GM21717 (cell line): ENCODE measurements at regions not wholly inside any gene's neighbourhood (a gene's known extent, or its start where the extent isn't known, plus 50 kb on each side); places are given as distances from the start of the nearest gene placed in this dataset.
"Not testable (repeated sequence)": the region's sequence is repeated elsewhere in the genome, so short reads cannot be mapped to it uniquely, and the experiment has no call there.

Experiments
- ATAC-seq: cut with Tn5 transposase; IDR thresholded peaks from one replicate; pipeline ENCODE4 v1.9.1; 2021; ENCODE audit warnings: mild to moderate bottlenecking, moderate library complexity; ENCODE audit not compliant: unreplicated experiment

DNA sequence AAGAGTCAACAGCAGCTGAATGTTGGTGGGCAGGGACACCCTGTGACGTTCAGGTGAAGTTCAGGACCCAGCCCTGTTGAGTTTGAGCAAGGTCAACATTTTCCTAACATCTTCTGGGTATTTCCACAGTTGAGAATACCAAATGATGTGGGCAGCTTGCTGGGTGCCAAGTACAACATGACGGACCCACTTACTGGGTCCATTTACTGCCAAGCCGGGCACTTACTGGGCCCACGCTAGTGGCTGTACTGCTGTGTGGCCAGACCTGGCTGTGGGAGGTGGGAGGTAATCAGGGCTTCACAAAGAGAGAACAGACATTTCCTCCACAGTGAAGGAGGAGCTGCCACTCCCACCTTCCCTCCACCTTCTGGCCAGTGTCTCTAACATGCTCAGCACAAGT is 99.2 kb downstream of the PSMG1 start:
- no peak for ATAC-seq

DNA sequence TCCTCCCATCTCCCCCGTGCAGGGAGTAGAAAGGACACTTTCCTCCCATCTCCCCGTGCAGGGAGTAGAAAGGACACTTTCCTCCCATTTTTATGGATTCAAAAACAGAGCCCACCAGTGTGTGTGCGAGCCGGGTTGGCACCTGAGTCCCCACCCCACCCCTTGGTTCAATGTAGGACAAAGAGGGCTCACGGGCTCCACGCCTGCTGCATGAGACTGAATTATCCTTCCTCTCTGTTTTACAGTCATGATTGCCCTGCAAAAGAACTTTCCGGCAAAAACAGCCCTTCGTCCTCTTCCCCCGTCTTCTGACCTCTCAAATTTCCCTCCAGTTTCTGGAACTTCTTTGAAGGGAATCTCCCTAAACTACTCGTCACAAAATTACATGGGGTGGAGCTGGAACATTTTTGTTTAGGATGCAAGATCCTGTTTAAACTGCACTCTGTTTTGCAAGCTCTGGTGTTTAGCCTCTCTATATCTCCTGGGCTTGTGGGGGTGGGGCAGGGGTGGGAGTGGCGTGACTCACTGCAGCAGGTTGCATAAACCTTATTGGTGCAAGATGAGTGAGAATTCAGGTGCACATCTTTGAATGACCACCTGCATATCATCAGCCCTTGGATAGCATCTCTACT is 99.8 kb downstream of the PSMG1 start:
- ATAC-seq = no peak

DNA sequence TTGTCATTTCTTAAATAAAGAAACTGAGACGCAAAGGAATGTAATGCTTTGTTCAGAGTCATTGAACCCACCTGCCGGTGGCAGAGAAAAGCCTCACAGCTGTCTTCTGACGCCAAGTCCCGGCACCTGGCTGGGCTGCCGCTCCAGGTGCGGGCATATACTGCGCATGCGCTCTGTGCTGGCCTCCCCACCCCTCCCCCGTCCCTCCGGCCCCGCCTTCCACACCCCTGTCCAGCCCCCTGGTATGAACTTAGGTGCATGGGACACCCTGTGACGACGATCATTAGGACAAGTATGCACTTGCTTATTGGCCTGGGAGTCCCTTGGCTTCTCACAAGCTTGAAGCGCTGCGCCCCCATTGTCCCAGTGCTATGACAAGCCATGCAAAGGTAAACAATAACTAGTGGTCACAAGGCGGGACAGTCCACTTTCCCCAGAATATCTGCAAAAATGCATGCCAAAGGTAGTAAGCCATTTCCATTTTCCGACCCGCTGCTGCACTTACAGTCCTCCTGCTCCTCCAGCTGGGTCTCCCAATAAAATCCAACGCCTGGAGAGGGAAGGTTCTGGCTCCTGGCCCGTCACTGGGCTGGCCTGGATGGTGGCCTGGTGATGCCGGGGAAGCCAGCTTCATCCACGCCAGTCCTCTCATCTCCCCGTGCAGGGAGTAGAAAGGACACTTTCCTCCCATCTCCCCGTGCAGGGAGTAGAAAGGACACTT is 100.4 kb downstream of the PSMG1 start:
- no peak for ATAC-seq

DNA sequence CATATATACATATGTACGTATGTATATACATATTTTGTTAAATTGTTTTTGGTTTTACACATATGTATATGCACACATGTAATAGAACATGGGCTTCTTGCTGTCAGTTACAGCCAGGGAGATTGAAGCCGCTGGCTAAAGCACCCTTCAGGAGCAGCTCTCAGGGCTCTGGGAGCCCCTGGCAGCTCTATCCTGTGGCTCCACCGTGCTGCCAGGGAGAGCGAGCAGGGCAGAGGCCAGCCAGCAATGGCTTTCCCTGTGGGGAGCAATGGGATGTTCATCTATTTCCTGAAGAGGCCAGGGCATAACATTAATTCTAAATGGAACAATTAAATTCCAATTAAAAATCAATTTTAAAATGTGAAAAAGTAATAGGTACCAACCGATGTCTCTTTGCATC is 102.9 kb downstream of the PSMG1 start:
- no peak for ATAC-seq

DNA sequence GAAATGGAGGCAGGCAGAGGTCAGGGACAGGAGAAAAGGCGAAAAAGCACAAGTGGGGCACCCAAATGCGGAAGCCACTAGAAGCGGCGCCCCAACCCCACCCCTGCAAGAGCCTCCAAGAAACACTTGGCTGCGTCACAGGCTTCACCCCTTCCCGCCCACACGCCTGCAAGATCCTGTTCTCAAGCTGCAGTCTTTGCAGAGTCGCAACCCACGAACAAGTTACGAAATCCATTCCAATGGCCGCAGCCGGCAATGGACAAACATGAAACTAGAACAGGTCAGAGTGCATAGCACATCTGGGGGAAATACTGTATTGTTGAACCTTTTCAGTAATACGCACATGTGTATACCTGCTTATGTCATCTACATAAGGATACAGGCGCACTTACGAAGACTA is 103.6 kb downstream of the PSMG1 start:
- ATAC-seq = no peak

DNA sequence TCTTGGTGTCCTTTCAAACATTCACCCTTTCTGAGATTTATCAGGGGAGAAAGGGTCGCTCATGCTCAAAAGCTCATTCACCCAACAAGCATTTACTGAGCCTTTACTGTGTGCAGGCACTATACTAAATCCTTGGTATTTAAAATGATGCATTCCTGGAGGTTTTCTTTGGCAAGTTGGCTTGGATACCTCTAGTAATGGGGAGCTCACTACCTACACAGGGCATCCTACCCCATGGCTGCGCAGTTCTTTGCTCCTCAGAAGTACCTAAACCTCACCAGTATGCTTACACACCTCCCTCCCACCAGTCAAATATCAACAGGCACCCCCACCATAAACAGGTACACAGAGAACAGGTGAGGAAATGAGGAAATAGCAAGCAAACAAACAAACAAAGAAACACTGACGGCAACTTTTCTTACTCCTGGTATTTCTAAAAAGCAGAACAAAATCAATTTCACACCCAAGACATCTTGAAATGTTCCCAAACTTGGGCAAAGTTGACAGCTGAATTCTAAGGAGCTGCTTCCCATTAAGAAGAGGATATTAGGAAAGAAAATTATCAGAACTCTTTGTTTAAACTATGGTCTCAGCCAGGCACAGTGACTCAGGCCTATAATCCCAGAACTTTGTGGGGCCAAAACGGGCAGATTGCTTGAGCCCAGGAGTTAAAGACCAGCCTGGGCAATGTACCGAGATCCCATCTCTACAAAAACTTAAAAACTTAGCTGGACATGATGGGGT is 104.8 kb downstream of the PSMG1 start:
- no peak for ATAC-seq

DNA sequence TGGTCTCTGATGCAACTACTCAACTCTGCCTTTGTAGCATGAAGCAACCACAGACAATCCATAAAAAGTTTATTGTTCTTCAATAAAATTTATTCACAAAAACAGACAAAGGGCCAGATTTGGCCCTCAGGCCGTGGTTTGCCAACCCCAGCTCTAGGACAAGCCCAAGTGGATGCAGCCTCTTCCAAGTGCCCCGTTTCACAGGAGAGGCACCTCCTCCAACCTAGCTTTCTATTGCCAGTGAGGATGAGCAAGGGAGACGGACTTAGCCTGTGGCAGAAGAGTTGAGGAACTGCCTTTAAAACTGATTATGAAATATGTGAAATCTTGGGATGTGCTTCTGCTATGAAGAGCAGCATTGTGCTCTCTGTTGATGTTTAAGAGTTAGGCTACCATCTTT is 105.4 kb downstream of the PSMG1 start:
- ATAC-seq = no peak

DNA sequence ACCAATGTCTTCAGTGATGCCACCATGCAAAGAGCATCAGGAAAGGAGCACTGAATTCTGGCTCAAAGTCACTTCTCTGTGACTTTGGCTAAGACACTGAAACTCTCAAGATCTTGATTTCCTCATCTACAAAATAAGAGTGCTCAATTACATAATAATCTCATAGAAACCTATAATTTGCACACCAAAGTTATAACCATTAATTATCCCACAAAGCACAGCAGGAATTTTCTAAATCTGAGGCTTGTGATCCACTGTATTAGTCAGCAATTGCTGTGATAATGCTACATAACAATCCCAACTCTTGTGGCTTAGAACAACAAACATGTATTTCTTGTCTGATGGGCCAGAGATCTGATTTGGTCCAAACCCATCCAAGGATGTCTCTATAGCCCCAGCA is 108.7 kb downstream of the PSMG1 start:
- ATAC-seq = no peak

DNA sequence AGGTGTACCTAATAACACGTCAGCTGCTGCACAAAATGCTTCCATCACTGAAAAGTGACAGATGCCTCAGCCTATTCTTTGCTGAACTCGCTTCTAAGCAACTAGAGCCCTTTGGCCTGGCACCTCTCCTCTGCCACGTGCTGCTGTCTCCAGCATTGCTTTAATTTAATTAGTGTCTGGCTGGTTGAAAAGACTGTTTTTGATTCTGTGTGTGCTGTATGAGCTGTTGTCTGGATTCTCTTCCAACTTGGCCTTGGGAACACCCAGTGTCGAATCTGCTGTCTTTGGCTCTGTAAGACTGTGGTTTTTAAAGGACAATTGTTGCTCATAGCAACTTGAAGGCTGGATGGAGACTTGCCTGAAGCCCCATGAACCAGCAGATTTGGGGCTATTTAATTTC is 109.5 kb downstream of the PSMG1 start:
- ATAC-seq = no peak

DNA sequence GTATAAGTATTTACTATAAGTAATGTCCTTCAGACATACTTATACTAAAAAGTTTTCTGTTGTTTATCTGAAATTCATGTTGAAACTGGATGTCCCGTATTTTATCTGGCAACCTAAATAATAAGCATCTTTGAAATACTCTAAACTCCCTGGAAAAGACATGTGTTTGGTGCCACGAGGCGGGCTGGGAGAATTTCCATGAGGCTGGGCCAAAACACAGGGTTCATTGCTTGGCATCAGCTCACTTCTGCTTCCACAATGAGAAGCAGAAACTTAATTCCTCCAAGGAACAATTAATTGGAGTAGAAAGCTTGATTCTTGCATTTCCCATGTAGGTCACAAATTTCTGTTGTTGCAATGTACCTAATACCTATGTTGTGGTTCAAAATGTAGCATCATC is 110.2 kb downstream of the PSMG1 start:
- no peak for ATAC-seq

DNA sequence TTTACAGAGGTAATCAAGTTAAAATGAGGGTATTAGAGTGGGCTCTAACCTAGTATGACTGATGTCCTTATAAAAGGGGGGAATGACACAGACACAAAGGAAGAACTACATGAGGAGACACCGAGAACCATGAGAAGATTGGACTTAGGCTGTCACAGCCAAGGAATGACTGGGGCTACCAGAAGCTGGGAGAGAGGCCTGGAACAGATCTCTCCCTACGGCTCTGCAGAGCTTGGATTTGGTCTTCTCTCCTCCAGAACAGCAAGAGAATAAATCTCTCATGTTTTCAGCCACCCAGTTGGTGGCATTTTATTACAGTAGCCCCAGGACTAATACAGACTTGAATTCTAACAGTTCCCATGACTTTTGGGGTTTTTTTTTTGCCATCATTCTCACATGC is 110.8 kb downstream of the PSMG1 start:
- no peak for ATAC-seq

DNA sequence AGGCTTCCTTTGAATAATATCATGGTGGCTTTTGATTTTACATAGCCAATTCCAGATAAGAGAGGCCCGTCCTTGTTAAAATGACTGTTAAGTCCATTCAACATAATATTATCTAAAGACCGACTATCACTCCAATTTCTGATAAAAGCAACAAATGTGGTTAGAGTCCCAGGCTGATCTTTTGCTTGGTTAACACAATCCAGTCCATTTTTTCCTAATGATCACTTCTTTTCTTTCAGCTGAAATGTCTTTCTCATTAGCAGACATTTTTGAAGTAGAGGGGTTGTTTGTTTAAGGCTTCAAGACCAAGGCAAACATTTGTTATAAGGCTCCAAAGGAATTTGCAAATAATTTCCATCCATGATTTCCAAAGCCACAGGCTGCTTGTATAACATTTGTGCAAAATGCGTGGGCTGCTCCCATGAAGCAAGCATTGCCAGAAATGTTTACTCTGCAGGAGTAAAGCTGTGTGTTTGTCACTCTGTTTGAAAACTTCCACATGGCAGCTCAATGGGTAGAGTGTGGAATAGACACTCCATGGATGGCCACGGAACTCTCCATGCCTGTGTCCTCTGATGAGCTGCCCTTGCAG is 111.5 kb downstream of the PSMG1 start:
- ATAC-seq = no peak

DNA sequence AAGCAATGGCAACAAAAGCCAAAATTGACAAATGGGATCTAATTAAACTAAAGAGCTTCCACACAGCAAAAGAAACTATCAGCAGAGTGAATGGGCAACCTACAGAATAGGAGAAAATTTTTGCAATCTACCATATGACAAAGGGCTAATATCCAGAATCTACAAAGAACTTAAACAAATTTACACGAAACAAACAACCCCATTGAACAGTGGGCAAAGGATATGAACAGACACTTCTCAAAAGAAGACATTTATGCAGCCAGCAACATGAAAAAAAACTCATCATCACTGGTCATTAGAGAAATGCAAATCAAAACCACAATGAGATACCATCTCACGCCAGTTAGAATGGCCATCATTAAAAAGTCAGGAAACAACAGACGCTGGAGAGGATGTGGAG is 113.4 kb downstream of the PSMG1 start:
- ATAC-seq = not testable (repeated sequence)

DNA sequence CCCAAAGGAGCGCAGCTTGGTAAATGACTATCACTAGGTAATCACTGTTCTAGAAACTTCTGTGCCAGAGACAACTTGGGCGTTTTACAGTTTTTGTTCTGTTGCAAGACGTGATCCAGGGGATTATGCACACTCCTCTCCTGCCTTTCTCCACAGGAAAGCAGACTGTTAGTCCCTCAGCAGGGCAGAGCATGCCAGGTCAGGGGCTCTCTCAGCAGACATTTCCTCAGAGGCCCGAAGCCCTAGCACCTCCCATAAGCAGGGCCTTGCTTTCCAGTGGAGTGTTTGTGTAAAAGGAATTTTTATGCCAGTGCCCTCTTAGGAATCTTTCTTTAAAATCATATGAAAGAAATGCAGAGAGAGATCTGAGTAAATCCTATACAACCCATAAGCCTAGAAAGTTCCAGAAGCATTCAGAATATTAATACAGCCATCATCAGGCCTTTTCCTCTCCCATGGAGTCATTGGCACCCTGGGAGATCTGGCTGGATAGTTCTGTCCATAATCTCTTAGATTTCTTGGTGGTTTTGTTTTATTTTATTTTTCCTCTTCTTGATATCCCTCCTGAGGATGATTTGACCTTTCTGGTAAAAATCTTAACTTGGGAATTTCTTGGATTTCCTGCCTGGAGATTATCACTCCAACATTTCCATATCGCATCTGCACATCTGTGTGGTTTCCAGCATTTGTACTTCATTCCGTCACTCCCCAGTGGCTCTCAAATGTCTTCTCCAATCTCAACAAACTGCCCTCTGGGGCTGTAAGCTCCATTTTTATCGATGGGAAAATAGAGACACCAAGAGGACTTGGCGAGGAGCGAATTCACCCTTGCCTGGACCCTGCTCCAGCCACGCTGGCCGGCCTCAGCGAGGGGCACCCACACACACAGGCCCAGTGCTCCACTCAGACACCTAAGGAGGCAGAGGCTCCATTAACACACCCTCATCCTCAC is 116.1 kb downstream of the PSMG1 start:
- no peak for ATAC-seq

DNA sequence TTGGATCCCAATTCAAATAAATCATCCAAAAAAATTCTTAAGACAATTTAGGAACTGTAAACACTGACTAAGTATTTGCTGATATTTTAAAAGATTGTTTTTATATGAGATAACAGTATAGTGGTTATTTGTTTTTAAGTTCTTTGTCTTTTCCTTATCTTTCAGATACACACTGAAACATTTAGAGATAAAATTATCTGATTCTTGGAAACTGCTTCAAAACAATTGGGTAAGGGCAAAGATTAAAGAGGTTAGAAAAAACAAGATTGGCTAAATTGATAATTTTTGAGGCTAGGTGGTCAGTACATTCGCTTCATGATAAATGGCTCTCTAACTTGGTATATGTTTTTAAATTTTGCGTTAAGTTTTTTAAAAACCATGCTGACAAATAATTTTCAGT is 117.3 kb downstream of the PSMG1 start:
- ATAC-seq = no peak

DNA sequence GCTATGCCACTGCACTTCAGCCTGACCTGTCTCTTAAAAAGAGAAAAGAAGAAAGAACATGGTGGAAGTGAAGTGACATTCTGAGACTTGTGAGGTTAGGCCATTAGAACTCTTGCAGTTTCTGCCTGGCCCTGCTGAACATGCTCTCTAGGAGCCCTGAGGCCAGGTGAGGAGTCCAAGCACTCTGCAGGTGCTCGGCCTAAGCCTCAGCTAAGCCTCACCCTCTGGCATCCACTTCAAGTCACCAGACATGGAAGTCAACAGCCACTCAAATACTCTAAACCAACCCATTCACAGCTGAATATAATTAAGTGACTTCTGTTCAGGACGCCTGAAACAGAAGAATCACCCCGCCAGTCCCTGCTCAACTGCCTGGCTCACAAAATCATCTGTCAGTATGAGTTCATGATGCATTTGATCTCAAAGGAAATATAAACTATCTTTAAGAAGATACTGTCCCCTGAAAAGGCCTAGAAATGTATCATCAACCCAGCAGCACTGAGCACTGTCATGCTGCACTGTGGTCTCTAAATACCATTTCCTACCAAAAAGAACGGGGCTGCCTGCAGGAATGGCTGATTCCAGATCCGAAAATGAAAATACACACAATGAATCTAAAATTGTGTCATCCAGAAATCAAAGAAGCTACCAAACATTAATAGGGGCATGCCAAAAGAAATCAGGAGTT is 118.8 kb downstream of the PSMG1 start:
- ATAC-seq = no peak

DNA sequence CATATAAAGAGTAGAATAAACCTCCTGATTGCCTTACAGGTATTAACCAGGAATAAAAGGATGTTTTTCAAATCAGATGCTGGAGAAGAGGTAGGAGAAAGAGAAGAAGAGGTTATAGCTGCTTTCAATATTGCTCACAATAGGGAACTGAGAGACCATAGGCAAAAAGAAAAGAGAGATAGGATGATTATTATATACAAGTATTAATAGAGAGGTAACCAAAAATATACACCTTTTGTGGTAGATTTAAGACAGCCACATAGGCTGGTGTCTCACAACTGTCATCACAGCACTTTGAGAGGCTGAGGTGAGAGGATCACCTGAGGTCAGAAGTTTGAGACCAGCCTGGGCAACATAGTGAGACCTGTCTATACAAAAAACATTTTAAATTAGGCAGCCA is 119.7 kb downstream of the PSMG1 start:
- ATAC-seq = no peak

DNA sequence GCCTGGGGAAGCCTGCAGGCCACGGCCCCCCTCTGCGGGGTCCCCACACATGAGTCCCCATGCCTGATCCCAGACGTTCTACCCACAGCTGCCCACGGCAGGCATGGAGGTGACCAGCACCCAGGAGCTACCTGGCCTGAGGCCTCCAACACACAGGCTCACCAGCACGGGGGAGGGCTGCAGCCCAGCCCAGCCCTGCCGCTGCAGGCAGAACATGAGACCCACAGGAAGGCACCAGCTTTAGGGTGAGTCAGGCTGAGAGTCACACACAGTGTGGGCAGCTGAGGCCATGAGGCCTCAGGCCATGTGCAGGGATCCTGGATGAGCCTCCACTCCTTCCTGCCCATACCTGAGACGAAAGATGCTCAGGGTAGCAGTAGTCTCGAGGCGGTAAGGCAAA is 121.1 kb downstream of the PSMG1 start:
- ATAC-seq = no peak

DNA sequence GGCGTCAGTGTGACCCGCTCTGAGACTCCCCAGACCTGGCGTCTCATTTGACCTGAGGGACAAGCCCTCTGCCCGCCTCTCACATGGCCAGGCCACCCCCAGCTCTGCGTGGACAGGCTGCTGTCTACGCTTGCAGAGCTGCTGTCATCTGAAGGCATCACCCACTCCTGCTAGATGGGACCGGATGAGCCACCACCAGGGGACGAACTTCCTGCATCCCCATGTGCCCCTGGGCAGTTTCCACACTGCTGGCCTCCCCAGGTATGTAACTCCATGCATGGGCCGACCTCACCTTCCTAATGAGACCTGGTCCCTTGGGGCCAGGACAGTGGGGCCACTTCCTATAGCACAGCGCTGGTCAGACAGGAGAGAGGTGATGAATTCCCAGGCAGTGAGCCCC is 121.5 kb downstream of the PSMG1 start:
- ATAC-seq = no peak

DNA sequence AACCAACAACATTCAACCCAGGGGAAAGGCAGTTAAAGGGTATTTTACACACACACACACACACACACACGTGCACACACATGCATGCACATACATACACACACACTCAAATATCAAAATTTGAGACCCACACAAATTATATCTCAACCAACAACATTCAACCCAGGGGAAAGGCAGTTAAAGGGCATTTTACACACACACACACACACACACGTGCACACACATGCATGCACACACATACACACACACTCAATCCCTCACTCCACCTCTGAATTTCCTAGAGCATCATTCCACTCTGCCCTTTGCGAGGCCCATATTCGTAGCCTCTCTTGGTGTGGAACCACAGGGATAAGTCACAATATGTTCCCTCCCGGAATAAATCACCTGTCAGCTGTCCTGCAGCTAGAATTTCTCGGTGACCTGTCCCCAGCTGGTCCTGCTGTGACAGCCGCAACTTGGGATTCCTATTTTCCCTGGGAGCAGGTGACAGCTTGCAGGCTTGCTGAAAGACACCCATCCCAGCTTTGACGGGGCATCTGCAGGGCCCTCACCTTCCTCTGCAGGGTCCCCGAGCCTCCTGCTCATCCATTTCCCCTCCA is 122.7 kb downstream of the PSMG1 start:
- ATAC-seq = no peak
